Naive thymus-derived CD4-positive, alpha-beta T cell (primary cell): ENCODE measurements at regions not wholly inside any gene's neighbourhood (a gene's known extent, or its start where the extent isn't known, plus 50 kb on each side); places are given as distances from the start of the nearest gene placed in this dataset.

Source experiments
- ATAC-seq: fragments of 150-1000 bp; cut with Tn5 transposase; 2 replicates; pipeline ENCODE4 v1.10.0; 2021; ENCODE audit warnings: mild to moderate bottlenecking, moderate library complexity
- CTCF ChIA-PET: fragments of 350-600 bp; sonication (Branson Sonifier 250); formaldehyde crosslinking; loops from one replicate; lab custom pipeline; 2021; ENCODE audit warnings: antibody characterized with exemption; lab: Charles Lee
- POLR2A ChIA-PET: fragments of 350-600 bp; sonication (Branson Sonifier 250); formaldehyde crosslinking; loops from one replicate; lab custom pipeline; 2021; ENCODE audit warnings: antibody characterized with exemption, inconsistent platforms; lab: Charles Lee
- DNase-seq, 9 donors: peaks; one replicate each; pipeline versions ENCODE4 v3.0.0 to v3.0.0-alpha.2; 2020 to 2022; ENCODE audit warnings: mixed read lengths in 1 of 9
- H3K27ac ChIP-seq: one replicate; pipeline ENCODE4 v1.7.0; 2013; ENCODE audit warnings: mild to moderate bottlenecking, low read depth, low read length, moderate library complexity
- H3K27me3 ChIP-seq, 2 donors: one replicate each; pipeline ENCODE4 v1.7.0; 2013; ENCODE audit warnings: low read length in 2 of 2, mild to moderate bottlenecking in 2 of 2, moderate library complexity in 2 of 2; ENCODE audit not compliant: control insufficient read depth in 2 of 2, insufficient read depth in 2 of 2
- H3K36me3 ChIP-seq, 3 experiments: 1 replicate in 2 of 3; 2 replicates in 1 of 3; pipeline ENCODE4 v1.7.0; 2013; ENCODE audit warnings: low read length in 3 of 3, mild to moderate bottlenecking in 3 of 3, moderate library complexity in 1 of 3; ENCODE audit not compliant: insufficient read depth in 3 of 3, control insufficient read depth in 2 of 3
- H3K4me1 ChIP-seq, 2 donors: one replicate each; pipeline ENCODE4 v1.7.0; 2013; ENCODE audit warnings: low read length in 2 of 2, mild to moderate bottlenecking in 2 of 2, moderate library complexity in 1 of 2; ENCODE audit not compliant: control insufficient read depth in 2 of 2, insufficient read depth in 2 of 2
- H3K4me3 ChIP-seq: 2 replicates; pipeline ENCODE4 v1.7.0; 2013; ENCODE audit warnings: mild to moderate bottlenecking, low read length
- H3K9me3 ChIP-seq, 3 experiments: 1 replicate in 2 of 3; 2 replicates in 1 of 3; pipeline ENCODE4 v1.7.0; 2013; ENCODE audit warnings: low read length in 3 of 3; ENCODE audit not compliant: control insufficient read depth in 2 of 3
- H3K27ac Mint-ChIP-seq, 9 donors: one replicate each; pipeline ENCODE4 v1.8.0; 2020 to 2022; ENCODE audit warnings: mixed read lengths in 9 of 9, mild to moderate bottlenecking in 8 of 9, moderate library complexity in 5 of 9, inconsistent platforms in 2 of 9
- H3K27me3 Mint-ChIP-seq, 5 donors: one replicate each; pipeline ENCODE4 v1.8.0; 2021 to 2022; ENCODE audit warnings: mixed read lengths in 5 of 5, mild to moderate bottlenecking in 1 of 5
- H3K36me3 Mint-ChIP-seq, 5 donors: one replicate each; pipeline ENCODE4 v1.8.0; 2020 to 2022; ENCODE audit warnings: mixed read lengths in 5 of 5, mild to moderate bottlenecking in 3 of 5, inconsistent platforms in 1 of 5
- H3K4me1 Mint-ChIP-seq, 7 donors: one replicate each; pipeline ENCODE4 v1.8.0; 2020 to 2022; ENCODE audit warnings: mixed read lengths in 7 of 7, mild to moderate bottlenecking in 3 of 7, inconsistent platforms in 1 of 7
- H3K4me3 Mint-ChIP-seq, 10 donors: one replicate each; pipeline ENCODE4 v1.8.0; 2020 to 2022; ENCODE audit warnings: mild to moderate bottlenecking in 10 of 10, mixed read lengths in 10 of 10, moderate library complexity in 6 of 10, inconsistent platforms in 2 of 10
- H3K9me3 Mint-ChIP-seq, 11 donors: one replicate each; pipeline ENCODE4 v1.8.0; 2020 to 2022; ENCODE audit warnings: mixed read lengths in 11 of 11, mild to moderate bottlenecking in 4 of 11, inconsistent platforms in 1 of 11, moderate library complexity in 1 of 11
- intact Hi-C, 2 donors: fragments of 100-400 bp; cut with micrococcal nuclease; formaldehyde crosslinking; loops; one replicate each; pipeline ENCODE4 v1.15.1; 2023

- DNase-seq, result no peak
- no peak overlapping the region for H3K27ac ChIP-seq
- H3K9me3 ChIP-seq, result no peaks in the 10 kb centered on the region
- Mint-ChIP-seq H3K4me1 (no peaks in the 10 kb centered on the region), H3K36me3 (no peaks in the 10 kb centered on the region), H3K4me3 (no peak overlapping the region), H3K9me3 (no peaks in the 10 kb centered on the region), H3K27ac (no peak overlapping the region), H3K27me3 (no peaks in the 10 kb centered on the region)
- intact Hi-C loops, result no loop called here
- no peaks in the 10 kb centered on the region for H3K36me3 ChIP-seq
- no peak overlapping the region for H3K4me3 ChIP-seq
- ChIA-PET CTCF (no interaction called here), POLR2A (no interaction called here)
- no peaks in the 10 kb centered on the region for H3K4me1 ChIP-seq
- H3K27me3 ChIP-seq, result no peaks in the 10 kb centered on the region
- no peak for ATAC-seq
Observed at GRCh38 chr11:126127898-126128297, 65.2 kb upstream of the CDON start.

DNA sequence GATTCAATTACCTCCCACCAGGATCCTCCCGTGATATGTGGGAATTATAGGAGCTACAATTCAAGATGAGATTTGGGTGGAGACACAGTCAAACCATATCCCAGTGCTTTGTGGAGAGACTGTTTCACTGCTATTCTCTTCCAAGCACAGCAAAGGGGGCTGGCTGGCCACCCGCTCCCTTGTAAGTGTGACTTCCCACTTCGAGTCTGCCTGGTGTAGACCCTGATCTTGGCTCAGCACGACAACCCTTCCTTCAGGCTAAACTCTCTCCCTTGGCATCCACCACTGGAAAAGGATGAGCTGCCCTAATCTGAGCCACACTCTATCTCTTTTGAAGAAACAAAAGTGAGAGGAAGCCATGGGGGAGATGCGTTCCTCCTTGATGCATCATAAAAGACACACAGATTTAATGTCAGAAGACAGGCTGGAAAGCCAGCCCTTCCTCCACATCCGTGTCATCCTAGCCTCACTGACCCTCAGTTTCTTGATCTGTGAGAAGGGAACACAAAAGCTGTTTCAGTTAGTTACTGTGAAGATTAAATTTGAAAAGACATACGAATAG lies 64.7 kb upstream of the CDON start:
- Mint-ChIP-seq H3K27me3 (no peaks in the 10 kb centered on the region), H3K36me3 (no peaks in the 10 kb centered on the region), H3K4me1 (no peaks in the 10 kb centered on the region), H3K27ac (no peak overlapping the region), H3K9me3 (no peaks in the 10 kb centered on the region), H3K4me3 (no peak overlapping the region)
- CTCF ChIA-PET, result no interaction called here
- DNase-seq (no peak), ATAC-seq (no peak)
- no peaks in the 10 kb centered on the region for H3K9me3 ChIP-seq
- no peaks in the 10 kb centered on the region for H3K4me1 ChIP-seq
- H3K27ac ChIP-seq, result no peak overlapping the region
- H3K36me3 ChIP-seq, result no peaks in the 10 kb centered on the region
- H3K4me3 ChIP-seq, result no peak overlapping the region
- intact Hi-C loops, result no loop called here
- POLR2A ChIA-PET, result no interaction called here
- H3K27me3 ChIP-seq, result no peaks in the 10 kb centered on the region

- Mint-ChIP-seq H3K36me3 (no peaks in the 10 kb centered on the region), H3K27me3 (no peaks in the 10 kb centered on the region), H3K4me1 (no peaks in the 10 kb centered on the region), H3K4me3 (no peak overlapping the region), H3K9me3 (no peaks in the 10 kb centered on the region), H3K27ac (no peak overlapping the region)
- H3K4me1 ChIP-seq, result no peaks in the 10 kb centered on the region
- H3K27me3 ChIP-seq, result no peaks in the 10 kb centered on the region
- H3K9me3 ChIP-seq, result no peaks in the 10 kb centered on the region
- CTCF ChIA-PET, result no interaction called here
- intact Hi-C loops, result no loop called here
- DNase-seq (no peak), ATAC-seq (no peak)
- no peak overlapping the region for H3K27ac ChIP-seq
- H3K4me3 ChIP-seq, result no peak overlapping the region
- POLR2A ChIA-PET, result no interaction called here
- H3K36me3 ChIP-seq, result no peaks in the 10 kb centered on the region
Observed at GRCh38 chr11:126124231-126124661, 61.6 kb upstream of the CDON start.

- Mint-ChIP-seq H3K27ac (no peak overlapping the region), H3K9me3 (no peaks in the 10 kb centered on the region), H3K36me3 (no peaks in the 10 kb centered on the region), H3K4me3 (no peak overlapping the region), H3K27me3 (no peaks in the 10 kb centered on the region), H3K4me1 (no peaks in the 10 kb centered on the region)
- H3K36me3 ChIP-seq, result no peaks in the 10 kb centered on the region
- H3K4me3 ChIP-seq, result no peak overlapping the region
- CTCF ChIA-PET, result no interaction called here
- H3K27me3 ChIP-seq, result no peaks in the 10 kb centered on the region
- no peaks in the 10 kb centered on the region for H3K9me3 ChIP-seq
- DNase-seq, result no peak
- H3K27ac ChIP-seq, result no peak overlapping the region
- POLR2A ChIA-PET, result interaction anchor here (0.7 kb wide), 1 partner anchor 32 kb away, joined by 10 read pairs; no protein-coding TSS in a partner anchor
- no peak for ATAC-seq
- no peaks in the 10 kb centered on the region for H3K4me1 ChIP-seq
- intact Hi-C loops, result loop anchor here in 1 of 2 donors (1.0 kb wide), 1 partner anchor 181 kb away; no protein-coding TSS in a partner anchor
Observed at GRCh38 chr11:126123686-126124085, 61.0 kb upstream of the CDON start.

DNA sequence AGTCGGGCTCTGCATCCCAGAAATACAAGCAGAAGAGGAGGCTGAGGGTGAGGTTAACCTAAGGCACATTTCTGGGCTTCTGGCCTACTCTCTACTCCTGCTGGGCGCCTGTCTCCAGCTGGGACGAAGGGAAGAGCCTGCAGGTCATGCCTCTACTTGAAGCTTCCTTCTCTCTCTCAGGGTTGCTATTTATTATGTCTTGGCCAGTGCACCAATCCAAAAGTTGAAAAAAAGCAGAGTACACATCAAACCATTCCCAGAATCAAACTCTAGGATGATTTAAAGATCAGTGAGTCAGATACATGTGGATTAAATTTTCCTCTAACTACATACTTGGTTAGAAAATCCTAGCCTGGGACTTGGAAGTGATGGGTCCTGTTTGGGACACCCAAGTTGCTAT lies 60.2 kb upstream of the CDON start:
- H3K36me3 Mint-ChIP-seq, result no peaks in the 10 kb centered on the region

DNA sequence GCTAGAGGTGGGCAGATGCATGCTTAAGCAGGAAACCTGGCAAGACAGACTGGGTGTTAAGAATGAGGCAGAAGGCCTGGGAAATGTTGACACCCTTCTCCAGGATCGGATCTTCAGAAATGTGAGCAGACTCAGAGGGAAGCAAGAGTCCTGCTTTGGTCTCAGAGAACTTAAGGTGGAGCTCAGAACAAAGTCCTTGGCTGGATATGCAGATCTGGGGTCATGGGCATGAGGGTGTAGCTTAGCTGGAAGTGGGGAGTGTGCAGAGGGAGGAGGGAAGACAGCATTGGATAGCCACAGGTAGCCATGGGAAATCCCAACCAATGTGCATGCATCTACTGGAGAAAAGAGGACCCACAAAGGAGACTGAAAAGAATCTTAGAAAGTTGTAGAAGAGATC lies 58.6 kb upstream of the CDON start:
- H3K4me3 ChIP-seq, result no peak overlapping the region
- H3K27me3 ChIP-seq, result no peaks in the 10 kb centered on the region
- ATAC-seq, result no peak
- no peaks in the 10 kb centered on the region for H3K4me1 ChIP-seq
- DNase-seq, result no peak
- H3K9me3 Mint-ChIP-seq, result no peaks in the 10 kb centered on the region
- no peak overlapping the region for H3K4me3 Mint-ChIP-seq
- no peaks in the 10 kb centered on the region for H3K36me3 Mint-ChIP-seq
- no peaks in the 10 kb centered on the region for H3K36me3 ChIP-seq
- H3K4me1 Mint-ChIP-seq, result no peaks in the 10 kb centered on the region
- ChIA-PET POLR2A (no interaction called here), CTCF (no interaction called here)
- H3K27ac Mint-ChIP-seq, result no peak overlapping the region
- no peaks in the 10 kb centered on the region for H3K9me3 ChIP-seq
- no peaks in the 10 kb centered on the region for H3K27me3 Mint-ChIP-seq
- H3K27ac ChIP-seq, result no peak overlapping the region
- intact Hi-C loops, result no loop called here

More for the DNA sequence above, 60.2 kb upstream of the CDON start:
- ATAC-seq (no peak), DNase-seq (no peak)
- CTCF ChIA-PET, result no interaction called here
- no peaks in the 10 kb centered on the region for H3K4me1 Mint-ChIP-seq
- no peaks in the 10 kb centered on the region for H3K27me3 Mint-ChIP-seq
- Histone ChIP-seq H3K9me3 (no peaks in the 10 kb centered on the region), H3K4me3 (no peak overlapping the region), H3K4me1 (no peaks in the 10 kb centered on the region), H3K27me3 (no peaks in the 10 kb centered on the region), H3K27ac (no peak overlapping the region), H3K36me3 (no peaks in the 10 kb centered on the region)
- H3K4me3 Mint-ChIP-seq, result no peak overlapping the region
- no peaks in the 10 kb centered on the region for H3K9me3 Mint-ChIP-seq
- POLR2A ChIA-PET, result interaction anchor here (0.7 kb wide), 1 partner anchor 31 kb away, joined by 10 read pairs; no protein-coding TSS in a partner anchor
- no peak overlapping the region for H3K27ac Mint-ChIP-seq
- intact Hi-C loops, result loop anchor here in 1 of 2 donors (1.0 kb wide), 1 partner anchor 181 kb away; no protein-coding TSS in a partner anchor

- DNase-seq (no peak), ATAC-seq (no peak)
- no peak overlapping the region for H3K4me3 Mint-ChIP-seq
- Histone ChIP-seq H3K4me1 (no peaks in the 10 kb centered on the region), H3K27ac (no peak overlapping the region), H3K9me3 (no peaks in the 10 kb centered on the region), H3K4me3 (no peak overlapping the region), H3K36me3 (no peaks in the 10 kb centered on the region), H3K27me3 (no peaks in the 10 kb centered on the region)
- no peaks in the 10 kb centered on the region for H3K4me1 Mint-ChIP-seq
- no peaks in the 10 kb centered on the region for H3K9me3 Mint-ChIP-seq
- ChIA-PET POLR2A (no interaction called here), CTCF (interaction anchor here (0.6 kb wide), 1 partner anchor 10 kb away, joined by 3 read pairs; no protein-coding TSS in a partner anchor)
- H3K27ac Mint-ChIP-seq, result no peak overlapping the region
- intact Hi-C loops, result no loop called here
- H3K27me3 Mint-ChIP-seq, result no peaks in the 10 kb centered on the region
- H3K36me3 Mint-ChIP-seq, result no peaks in the 10 kb centered on the region
Observed at GRCh38 chr11:126118806-126119205, 56.1 kb upstream of the CDON start.
